ENCODE measurements at regions not wholly inside any gene's neighbourhood (a gene's known extent, or its start where the extent isn't known, plus 50 kb on each side); places are given as distances from the start of the nearest gene placed in this dataset.

GRCh38 chr2:207256476-207257207 is 90.9 kb upstream of the KLF7 start (continued):
- TF ChIP-seq POLR2AphosphoS5 (IDR thresholded peaks at IDR 0.05; ENCODE audit: low read depth, low read length) (no peak), ZNF274 (IDR thresholded peaks at IDR 0.05; ENCODE audit: low read depth, low read length) (no peak), EZH2 (IDR thresholded peaks at IDR 0.05) (no peak), CTCF (IDR thresholded peaks at IDR 0.05 in 2 of 3, conservative IDR thresholded peaks at IDR 0.05 in 1 of 3; ENCODE audit: borderline replicate concordance in 1 of 3, insufficient read depth in 1 of 3, low read depth in 2 of 3, low read length in 2 of 3) (no peak)

GRCh38 chr2:207257251-207258250 is 91.8 kb upstream of the KLF7 start:
- no peaks in the 10 kb centered on the region for H3K9me3 ChIP-seq (ENCODE audit: control insufficient read depth in 1 of 2, insufficient read depth in 1 of 2, low read depth in 1 of 2, low read length in 2 of 2)
- H2AFZ ChIP-seq (ENCODE audit: low read depth, low read length, poor library complexity, severe bottlenecking) = no peak overlapping the region
- ChIA-PET POLR2A (no interaction called here), CTCF (no interaction called here), RAD21 (ENCODE audit: low non-redundant PET in 1 of 2, low total read pairs in 2 of 2, uncharacterized antibody in 2 of 2, unreplicated experiment in 2 of 2) (interaction anchor here in 1 of 2 experiments (0.7 kb wide), 1 partner anchor 42 kb away, joined by 6 read pairs; no protein-coding TSS in a partner anchor)
- H3K9me2 ChIP-seq (ENCODE audit: insufficient read depth) = no peaks in the 10 kb centered on the region
- no peaks in the 10 kb centered on the region for H3K27me3 ChIP-seq (ENCODE audit: insufficient read depth, low read length)
- H3K4me3 ChIP-seq (replicated peaks in 1 of 2; ENCODE audit: low read depth in 1 of 2, low read length in 2 of 2) = no peak overlapping the region
- no TSS peak for BruUV-seq (replicated peaks)
- no peak overlapping the region for H3K27ac ChIP-seq (ENCODE audit: low read depth, low read length)
- no peak for ATAC-seq
- H3K4me1 ChIP-seq (ENCODE audit: control insufficient read depth in 1 of 2, insufficient read depth in 2 of 2, low read length in 2 of 2) = peaks cover 4 to 29% of the 10 kb centered on the region in 2 experiments; a peak in 3 of 4 replicates
- intact Hi-C loops (cut with micrococcal nuclease) = no loop called here
- H4K20me1 ChIP-seq (ENCODE audit: insufficient read depth) = no peaks in the 10 kb centered on the region
- H3K79me2 ChIP-seq (ENCODE audit: insufficient read depth, low read length) = no peaks in the 10 kb centered on the region
- peak overlapping the region; percentile 32; the same call in 1 of the 2 replicates for H3K4me2 ChIP-seq (ENCODE audit: low read length)
- TF ChIP-seq ATF3 (IDR thresholded peaks at IDR 0.05) (no peak), POLR2A (IDR thresholded peaks at IDR 0.05; ENCODE audit: borderline replicate concordance, extremely low read depth, insufficient read depth, insufficient read length) (no peak), SP1 (IDR thresholded peaks at IDR 0.05; ENCODE audit: low read depth) (no peak)
- TF ChIP-seq, protein P1, sequence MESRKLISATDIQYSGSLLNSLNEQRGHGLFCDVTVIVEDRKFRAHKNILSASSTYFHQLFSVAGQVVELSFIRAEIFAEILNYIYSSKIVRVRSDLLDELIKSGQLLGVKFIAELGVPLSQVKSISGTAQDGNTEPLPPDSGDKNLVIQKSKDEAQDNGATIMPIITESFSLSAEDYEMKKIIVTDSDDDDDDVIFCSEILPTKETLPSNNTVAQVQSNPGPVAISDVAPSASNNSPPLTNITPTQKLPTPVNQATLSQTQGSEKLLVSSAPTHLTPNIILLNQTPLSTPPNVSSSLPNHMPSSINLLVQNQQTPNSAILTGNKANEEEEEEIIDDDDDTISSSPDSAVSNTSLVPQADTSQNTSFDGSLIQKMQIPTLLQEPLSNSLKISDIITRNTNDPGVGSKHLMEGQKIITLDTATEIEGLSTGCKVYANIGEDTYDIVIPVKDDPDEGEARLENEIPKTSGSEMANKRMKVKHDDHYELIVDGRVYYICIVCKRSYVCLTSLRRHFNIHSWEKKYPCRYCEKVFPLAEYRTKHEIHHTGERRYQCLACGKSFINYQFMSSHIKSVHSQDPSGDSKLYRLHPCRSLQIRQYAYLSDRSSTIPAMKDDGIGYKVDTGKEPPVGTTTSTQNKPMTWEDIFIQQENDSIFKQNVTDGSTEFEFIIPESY (IDR thresholded peaks at IDR 0.05; ENCODE audit: extremely low read depth, insufficient replicate concordance, low read length) = no peak
- no peak for DNase-seq (ENCODE audit: low read depth, low spot score)
- no peak overlapping the region for H3K9ac ChIP-seq (ENCODE audit: low read length)
- H3K36me3 ChIP-seq (ENCODE audit: control insufficient read depth in 1 of 2, insufficient read depth in 2 of 2, low read length in 2 of 2) = no peaks in the 10 kb centered on the region
